Ascending aorta (tissue), 2 donors: ENCODE measurements at regions not wholly inside any gene's neighbourhood (a gene's known extent, or its start where the extent isn't known, plus 50 kb on each side); places are given as distances from the start of the nearest gene placed in this dataset.

ENCODE experiments used
- DNase-seq, 2 donors: peaks; one replicate each; pipeline ENCODE4 v3.0.0-alpha.2; 2019; ENCODE audit warnings: low spot score in 2 of 2
- H3K27ac ChIP-seq, 2 donors: fragments of 200-600 bp; sonication (generic); one replicate each; pipeline ENCODE4 v1.5.1; 2016 to 2017; ENCODE audit warnings: mild to moderate bottlenecking in 1 of 2
- H3K27me3 ChIP-seq: fragments of 200-600 bp; sonication (generic); one replicate; pipeline ENCODE4 v1.5.1; 2017
- H3K36me3 ChIP-seq, 2 donors: fragments of 200-600 bp; sonication (generic); one replicate each; pipeline ENCODE4 v1.5.1; 2016
- H3K4me1 ChIP-seq, 2 donors: fragments of 200-600 bp; sonication (generic); one replicate each; pipeline ENCODE4 v1.5.1; 2016 to 2017; ENCODE audit warnings: mild to moderate bottlenecking in 1 of 2
- H3K4me3 ChIP-seq, 2 donors: fragments of 200-600 bp; sonication (generic); one replicate each; pipeline ENCODE4 v1.5.1; 2016 to 2017; ENCODE audit warnings: mild to moderate bottlenecking in 1 of 2
- H3K9me3 ChIP-seq, 2 donors: fragments of 200-600 bp; sonication (generic); one replicate each; pipeline ENCODE4 v1.5.1; 2016
- intact Hi-C: fragments of 100-400 bp; cut with DNase I; formaldehyde crosslinking; loops from one replicate; pipeline ENCODE4 v1.15.1; 2023
- TF ChIP-seq, protein P1 (sequence below), 3 experiments: fragments of 200-600 bp in 2 of 3; fragments of 450-650 bp in 1 of 3; sonication (generic) in 2 of 3; IDR thresholded peaks; one replicate each; pipeline ENCODE4 v1.5.1; 2016 to 2019; ENCODE audit warnings: antibody characterized with exemption in 3 of 3, mild to moderate bottlenecking in 1 of 3, moderate library complexity in 1 of 3

DNA sequence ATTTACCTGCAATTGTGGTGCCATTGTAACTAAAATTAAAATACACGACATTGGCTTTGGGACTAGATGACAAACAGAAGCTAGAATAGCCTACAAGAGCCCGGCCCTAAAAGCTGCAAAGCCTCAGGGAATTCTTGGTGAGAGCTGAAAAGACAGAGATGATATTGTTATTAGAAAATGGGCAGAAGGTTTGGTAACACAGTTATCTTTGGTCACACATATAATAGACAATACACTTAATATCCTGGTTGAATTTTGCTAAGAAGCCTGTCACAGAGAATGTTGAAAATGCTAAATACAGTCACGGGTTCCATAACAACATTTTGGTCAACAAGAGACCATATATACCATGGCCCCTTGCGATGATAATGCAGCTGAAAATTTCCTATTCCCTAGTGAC is 157.3 kb upstream of the CDH19 start:
- no peak overlapping the region for H3K4me3 ChIP-seq
- no peaks in the 10 kb centered on the region for H3K27me3 ChIP-seq
- intact Hi-C loops, result no loop called here
- TF ChIP-seq, protein P1, sequence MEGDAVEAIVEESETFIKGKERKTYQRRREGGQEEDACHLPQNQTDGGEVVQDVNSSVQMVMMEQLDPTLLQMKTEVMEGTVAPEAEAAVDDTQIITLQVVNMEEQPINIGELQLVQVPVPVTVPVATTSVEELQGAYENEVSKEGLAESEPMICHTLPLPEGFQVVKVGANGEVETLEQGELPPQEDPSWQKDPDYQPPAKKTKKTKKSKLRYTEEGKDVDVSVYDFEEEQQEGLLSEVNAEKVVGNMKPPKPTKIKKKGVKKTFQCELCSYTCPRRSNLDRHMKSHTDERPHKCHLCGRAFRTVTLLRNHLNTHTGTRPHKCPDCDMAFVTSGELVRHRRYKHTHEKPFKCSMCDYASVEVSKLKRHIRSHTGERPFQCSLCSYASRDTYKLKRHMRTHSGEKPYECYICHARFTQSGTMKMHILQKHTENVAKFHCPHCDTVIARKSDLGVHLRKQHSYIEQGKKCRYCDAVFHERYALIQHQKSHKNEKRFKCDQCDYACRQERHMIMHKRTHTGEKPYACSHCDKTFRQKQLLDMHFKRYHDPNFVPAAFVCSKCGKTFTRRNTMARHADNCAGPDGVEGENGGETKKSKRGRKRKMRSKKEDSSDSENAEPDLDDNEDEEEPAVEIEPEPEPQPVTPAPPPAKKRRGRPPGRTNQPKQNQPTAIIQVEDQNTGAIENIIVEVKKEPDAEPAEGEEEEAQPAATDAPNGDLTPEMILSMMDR (IDR thresholded peaks at IDR 0.05), result no peak
- H3K9me3 ChIP-seq, result no peaks in the 10 kb centered on the region
- H3K27ac ChIP-seq, result no peak overlapping the region
- no peaks in the 10 kb centered on the region for H3K36me3 ChIP-seq
- no peaks in the 10 kb centered on the region for H3K4me1 ChIP-seq
- DNase-seq, result no peak

DNA sequence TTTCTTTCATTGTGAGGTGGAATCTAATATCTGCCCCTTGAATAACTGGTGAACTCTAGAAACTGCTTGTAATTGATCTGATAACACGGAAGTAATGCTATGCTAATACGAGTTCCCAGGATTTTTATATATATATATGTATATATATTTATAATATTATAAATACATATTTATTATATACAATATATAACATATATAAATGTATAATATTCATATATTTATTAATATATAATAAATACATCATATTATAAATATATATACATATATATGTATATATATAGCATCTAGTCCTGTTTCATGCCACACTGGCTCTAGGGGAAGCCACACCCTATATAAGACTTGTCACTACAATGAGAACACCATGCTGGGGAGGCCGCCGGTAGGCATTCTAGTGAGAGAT is 156.7 kb upstream of the CDH19 start:
- intact Hi-C loops, result no loop called here
- TF ChIP-seq, protein P1 (IDR thresholded peaks at IDR 0.05), result no peak
- Histone ChIP-seq H3K4me1 (no peaks in the 10 kb centered on the region), H3K36me3 (no peaks in the 10 kb centered on the region), H3K4me3 (no peak overlapping the region), H3K27ac (no peak overlapping the region), H3K9me3 (no peaks in the 10 kb centered on the region), H3K27me3 (no peaks in the 10 kb centered on the region)
- DNase-seq, result no peak

DNA sequence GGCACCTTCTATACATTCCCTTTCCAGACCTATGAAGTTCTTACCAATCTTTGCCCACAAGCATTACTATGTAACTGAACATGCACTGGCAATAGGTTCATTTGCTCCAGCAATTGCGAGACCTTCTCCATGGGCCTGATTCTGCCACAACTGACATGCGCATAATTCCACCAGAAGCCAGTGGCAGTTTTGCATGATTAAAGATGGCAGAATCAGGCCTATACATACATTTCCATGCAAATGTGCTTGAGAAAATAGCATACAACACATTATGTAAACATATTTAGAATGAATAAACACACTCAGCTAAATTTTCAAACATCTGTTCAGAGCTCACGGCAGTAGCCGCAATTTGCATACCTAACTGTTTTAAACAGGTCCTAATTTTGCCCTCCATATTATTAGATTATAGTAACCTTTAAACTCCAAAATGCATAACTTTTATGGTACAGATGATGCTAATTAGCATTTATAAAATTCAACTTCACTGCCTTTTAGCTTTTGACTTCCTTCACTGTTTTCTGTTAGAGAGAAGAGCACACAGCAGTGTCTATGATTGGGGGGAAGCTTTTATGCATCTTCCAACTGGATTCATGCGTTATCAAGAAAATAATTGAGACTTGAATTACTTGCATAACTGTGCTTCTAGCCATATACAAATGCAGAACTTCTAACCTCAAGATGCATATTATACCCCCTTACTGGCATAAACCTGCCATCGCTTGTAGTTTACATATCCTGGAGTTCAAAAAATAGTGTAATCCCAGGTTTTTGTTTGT is 155.3 kb upstream of the CDH19 start:
- Histone ChIP-seq H3K4me1 (no peaks in the 10 kb centered on the region), H3K27ac (no peak overlapping the region), H3K36me3 (no peaks in the 10 kb centered on the region), H3K4me3 (no peak overlapping the region), H3K27me3 (no peaks in the 10 kb centered on the region), H3K9me3 (no peaks in the 10 kb centered on the region)
- TF ChIP-seq, protein P1 (IDR thresholded peaks at IDR 0.05), result no peak
- no peak for DNase-seq
- intact Hi-C loops, result no loop called here

DNA sequence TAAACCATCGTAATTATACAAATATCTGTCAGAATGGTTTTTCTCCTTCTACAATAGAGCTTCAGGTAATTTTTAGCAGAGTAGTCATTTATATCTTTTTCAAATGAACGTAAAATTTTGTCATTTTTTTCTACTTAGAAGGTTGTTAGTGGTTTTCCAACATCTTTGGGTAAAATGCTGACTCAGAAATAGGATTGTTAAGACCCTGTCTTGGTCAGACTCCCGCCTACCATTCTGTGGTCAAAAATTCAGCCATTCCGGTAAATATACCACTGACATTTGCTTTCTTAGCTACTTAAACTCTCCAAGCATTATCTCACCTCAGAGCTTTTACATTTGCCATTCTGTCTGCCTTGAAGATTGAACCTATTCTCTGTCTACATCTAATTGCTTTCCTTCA is 154.1 kb upstream of the CDH19 start:
- intact Hi-C loops, result no loop called here
- Histone ChIP-seq H3K36me3 (no peaks in the 10 kb centered on the region), H3K4me1 (no peaks in the 10 kb centered on the region), H3K4me3 (no peak overlapping the region), H3K9me3 (no peaks in the 10 kb centered on the region), H3K27ac (no peak overlapping the region), H3K27me3 (no peaks in the 10 kb centered on the region)
- TF ChIP-seq, protein P1 (IDR thresholded peaks at IDR 0.05), result no peak
- DNase-seq, result no peak

DNA sequence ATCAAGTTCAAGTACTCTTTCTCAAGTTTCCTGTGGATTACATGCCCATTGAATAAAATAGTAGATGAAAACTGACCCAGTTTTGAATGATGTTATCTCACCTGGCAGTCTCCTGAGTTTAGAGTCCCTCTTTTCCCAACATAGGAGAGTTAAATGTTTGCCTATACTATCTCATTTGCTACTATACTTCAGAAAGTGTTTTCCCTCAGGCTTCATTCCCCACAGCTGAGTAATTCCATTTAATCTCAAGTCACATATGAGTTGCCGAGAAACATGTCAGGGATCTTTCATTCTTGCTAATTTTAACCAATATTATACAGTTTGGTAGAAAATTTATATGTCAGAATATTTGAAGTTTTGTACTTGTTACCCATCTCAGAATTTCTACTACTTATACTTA is 150.4 kb upstream of the CDH19 start:
- H3K4me3 ChIP-seq, result no peak overlapping the region
- H3K27ac ChIP-seq, result no peak overlapping the region
- no peaks in the 10 kb centered on the region for H3K36me3 ChIP-seq
- no peaks in the 10 kb centered on the region for H3K9me3 ChIP-seq
- TF ChIP-seq, protein P1 (IDR thresholded peaks at IDR 0.05), result no peak
- no peaks in the 10 kb centered on the region for H3K4me1 ChIP-seq
- DNase-seq, result no peak
- no peaks in the 10 kb centered on the region for H3K27me3 ChIP-seq
- intact Hi-C loops, result no loop called here

DNA sequence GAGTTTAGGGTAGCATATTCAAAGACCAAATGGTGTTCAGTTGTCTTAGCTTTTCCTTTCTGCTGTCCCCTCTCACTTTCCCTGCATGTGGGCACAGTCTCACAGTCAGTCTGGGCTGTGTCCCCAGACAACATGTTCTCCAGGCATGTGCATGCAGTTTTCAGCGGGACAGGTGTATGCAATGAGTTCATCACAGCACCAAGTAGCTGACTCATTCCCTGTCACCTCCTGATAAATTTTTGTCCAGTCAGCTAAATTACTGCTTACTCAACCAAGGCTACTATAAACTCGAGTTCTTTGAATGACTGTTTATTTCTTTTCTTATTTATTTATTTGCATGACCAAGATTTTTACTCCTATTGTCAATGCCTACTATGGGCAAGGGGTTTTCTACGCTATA is 148.8 kb upstream of the CDH19 start:
- H3K27ac ChIP-seq, result no peak overlapping the region
- no peaks in the 10 kb centered on the region for H3K9me3 ChIP-seq
- no peak overlapping the region for H3K4me3 ChIP-seq
- intact Hi-C loops, result no loop called here
- no peaks in the 10 kb centered on the region for H3K27me3 ChIP-seq
- TF ChIP-seq, protein P1 (IDR thresholded peaks at IDR 0.05), result no peak
- H3K4me1 ChIP-seq, result no peaks in the 10 kb centered on the region
- H3K36me3 ChIP-seq, result no peaks in the 10 kb centered on the region
- DNase-seq, result no peak
